ENCODE measurements at regions not wholly inside any gene's neighbourhood (a gene's known extent, or its start where the extent isn't known, plus 50 kb on each side); places are given as distances from the start of the nearest gene placed in this dataset.

DNA sequence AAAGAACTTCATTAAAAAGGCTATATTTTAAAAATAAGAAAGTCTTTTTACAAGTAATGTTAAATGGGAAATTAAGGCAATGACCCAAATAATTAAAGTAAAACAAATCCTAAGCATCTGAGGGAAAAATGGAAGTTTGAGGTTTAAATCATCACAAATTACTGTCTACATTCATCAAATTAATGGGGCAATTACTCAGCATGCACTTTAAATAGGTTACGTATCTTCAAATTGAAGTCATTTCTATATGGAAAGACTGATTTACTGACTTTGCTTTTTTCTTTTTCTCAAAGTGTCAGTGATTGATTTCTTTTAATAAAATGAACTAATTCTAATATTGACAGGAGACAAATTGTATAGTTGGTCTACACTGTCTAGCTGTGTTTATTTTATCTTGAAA lies 1452.3 kb downstream of the NCAM2 start:
- no peak overlapping the region for H3K27ac ChIP-seq (ENCODE audit: low read depth, low read length)
- no peak for DNase-seq (ENCODE audit: low read depth, low spot score)
- no peaks in the 10 kb centered on the region for H3K27me3 ChIP-seq (ENCODE audit: control insufficient read depth, insufficient read depth, low read length)
- ChIA-PET CTCF (no interaction called here), POLR2A (no interaction called here)
- peaks cover 2% of the 10 kb centered on the region; the same call in 1 of the 2 replicates for H3K9me3 ChIP-seq (ENCODE audit: control insufficient read depth, insufficient read depth, low read length)
- no peak overlapping the region for H3K4me3 ChIP-seq (ENCODE audit: low read depth, low read length)
- TF ChIP-seq, protein P1, sequence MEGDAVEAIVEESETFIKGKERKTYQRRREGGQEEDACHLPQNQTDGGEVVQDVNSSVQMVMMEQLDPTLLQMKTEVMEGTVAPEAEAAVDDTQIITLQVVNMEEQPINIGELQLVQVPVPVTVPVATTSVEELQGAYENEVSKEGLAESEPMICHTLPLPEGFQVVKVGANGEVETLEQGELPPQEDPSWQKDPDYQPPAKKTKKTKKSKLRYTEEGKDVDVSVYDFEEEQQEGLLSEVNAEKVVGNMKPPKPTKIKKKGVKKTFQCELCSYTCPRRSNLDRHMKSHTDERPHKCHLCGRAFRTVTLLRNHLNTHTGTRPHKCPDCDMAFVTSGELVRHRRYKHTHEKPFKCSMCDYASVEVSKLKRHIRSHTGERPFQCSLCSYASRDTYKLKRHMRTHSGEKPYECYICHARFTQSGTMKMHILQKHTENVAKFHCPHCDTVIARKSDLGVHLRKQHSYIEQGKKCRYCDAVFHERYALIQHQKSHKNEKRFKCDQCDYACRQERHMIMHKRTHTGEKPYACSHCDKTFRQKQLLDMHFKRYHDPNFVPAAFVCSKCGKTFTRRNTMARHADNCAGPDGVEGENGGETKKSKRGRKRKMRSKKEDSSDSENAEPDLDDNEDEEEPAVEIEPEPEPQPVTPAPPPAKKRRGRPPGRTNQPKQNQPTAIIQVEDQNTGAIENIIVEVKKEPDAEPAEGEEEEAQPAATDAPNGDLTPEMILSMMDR (IDR thresholded peaks at IDR 0.05; ENCODE audit: low read depth, low read length) = no peak

DNA sequence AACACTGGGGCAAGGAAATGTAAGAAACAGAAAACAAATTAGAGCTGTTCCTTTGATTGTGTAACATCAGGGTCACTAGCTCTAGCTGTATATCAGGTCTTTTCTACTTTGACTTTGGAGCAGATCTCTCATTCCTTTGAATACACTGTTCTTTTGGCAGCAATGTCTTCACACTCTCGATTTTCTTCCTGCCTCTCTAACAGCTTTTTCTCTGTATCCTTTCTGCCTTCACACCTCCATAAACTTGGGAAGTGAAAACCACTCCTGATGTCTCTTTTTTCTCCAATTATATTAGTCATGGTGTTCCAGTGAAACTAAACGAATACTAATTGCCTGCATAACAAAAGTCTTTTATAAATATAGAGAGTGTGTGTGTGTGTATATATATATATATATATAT lies 1458.0 kb downstream of the NCAM2 start:
- Histone ChIP-seq H3K9me3 (ENCODE audit: control insufficient read depth, insufficient read depth, low read length) (peaks cover 7% of the 10 kb centered on the region), H3K27ac (ENCODE audit: low read depth, low read length) (no peak overlapping the region), H3K4me3 (ENCODE audit: low read depth, low read length) (no peak overlapping the region), H3K27me3 (ENCODE audit: control insufficient read depth, insufficient read depth, low read length) (no peaks in the 10 kb centered on the region)
- TF ChIP-seq, protein P1 (IDR thresholded peaks at IDR 0.05; ENCODE audit: low read depth, low read length) = no peak
- POLR2A ChIA-PET = no interaction called here
- no peak for DNase-seq (ENCODE audit: low read depth, low spot score)
- CTCF ChIA-PET = no interaction called here

DNA sequence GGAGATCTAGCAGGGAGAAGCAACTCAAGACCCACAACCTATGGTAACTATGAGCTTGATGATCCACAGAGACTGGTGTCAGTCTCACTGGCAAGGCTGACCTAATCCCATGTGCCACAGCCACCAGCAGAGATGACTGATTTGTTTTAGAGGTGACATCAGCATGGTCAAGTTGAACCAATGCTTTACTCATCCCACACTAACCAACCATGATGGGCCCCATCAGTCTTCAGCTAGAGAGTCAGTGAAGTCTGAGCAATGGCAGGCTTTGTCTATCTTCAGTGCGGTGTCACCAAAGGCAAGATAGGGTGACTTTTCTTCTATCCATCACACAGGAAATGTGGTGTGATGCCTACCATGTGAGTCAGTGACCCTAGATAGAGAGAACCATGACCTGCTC lies 1470.7 kb downstream of the NCAM2 start:
- Histone ChIP-seq H3K4me3 (ENCODE audit: low read depth, low read length) (no peak overlapping the region), H3K27me3 (ENCODE audit: control insufficient read depth, insufficient read depth, low read length) (no peaks in the 10 kb centered on the region), H3K9me3 (ENCODE audit: control insufficient read depth, insufficient read depth, low read length) (peaks cover 22% of the 10 kb centered on the region), H3K27ac (ENCODE audit: low read depth, low read length) (no peak overlapping the region)
- TF ChIP-seq, protein P1 (IDR thresholded peaks at IDR 0.05; ENCODE audit: low read depth, low read length) = no peak
- ChIA-PET POLR2A (no interaction called here), CTCF (no interaction called here)
- DNase-seq (ENCODE audit: low read depth, low spot score) = no peak

DNA sequence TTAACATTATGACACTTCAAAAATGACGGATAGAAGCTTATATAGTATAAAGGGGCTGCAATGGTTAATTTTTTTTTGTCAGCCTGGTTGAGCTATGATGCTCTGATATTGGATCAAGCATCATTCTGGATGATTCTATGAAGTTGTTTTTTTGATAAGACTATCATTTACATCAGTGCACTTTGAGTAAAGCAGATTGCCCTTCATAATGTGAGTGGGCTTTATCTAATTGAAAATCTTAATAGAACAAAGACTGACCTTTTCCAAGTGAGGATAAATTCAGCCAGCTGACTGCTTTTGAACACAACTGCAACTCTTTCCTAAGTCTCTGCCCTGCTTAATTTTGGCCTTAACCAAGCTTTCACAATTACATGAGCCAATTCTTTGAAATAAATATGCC lies 1476.2 kb downstream of the NCAM2 start:
- CTCF ChIA-PET = no interaction called here
- POLR2A ChIA-PET = no interaction called here
- Histone ChIP-seq H3K27me3 (ENCODE audit: control insufficient read depth, insufficient read depth, low read length) (no peaks in the 10 kb centered on the region), H3K9me3 (ENCODE audit: control insufficient read depth, insufficient read depth, low read length) (peaks cover 19% of the 10 kb centered on the region), H3K27ac (ENCODE audit: low read depth, low read length) (no peak overlapping the region), H3K4me3 (ENCODE audit: low read depth, low read length) (no peak overlapping the region)
- TF ChIP-seq, protein P1 (IDR thresholded peaks at IDR 0.05; ENCODE audit: low read depth, low read length) = no peak
- DNase-seq (ENCODE audit: low read depth, low spot score) = no peak

DNA sequence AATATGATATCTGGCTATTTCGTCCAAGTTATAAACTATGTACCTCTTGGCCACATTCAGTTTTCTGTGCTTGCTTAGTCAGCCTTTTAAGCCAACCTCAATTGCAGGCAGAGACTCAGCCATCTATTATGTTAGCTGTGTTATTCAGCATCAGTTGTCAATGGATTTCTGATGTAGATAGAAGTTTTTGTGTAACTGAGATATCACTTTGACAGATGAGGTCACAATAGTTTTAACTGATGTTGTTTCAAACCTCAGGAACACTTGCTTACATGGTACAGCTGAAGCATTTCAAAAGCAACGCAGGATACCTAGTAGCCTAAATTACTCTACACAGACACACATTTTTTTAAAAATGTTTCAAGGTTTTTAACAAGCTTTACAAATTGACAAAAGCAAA lies 1478.0 kb downstream of the NCAM2 start:
- POLR2A ChIA-PET = no interaction called here
- no peak overlapping the region for H3K27ac ChIP-seq (ENCODE audit: low read depth, low read length)
- TF ChIP-seq, protein P1 (IDR thresholded peaks at IDR 0.05; ENCODE audit: low read depth, low read length) = no peak
- peaks cover 19% of the 10 kb centered on the region for H3K9me3 ChIP-seq (ENCODE audit: control insufficient read depth, insufficient read depth, low read length)
- DNase-seq (ENCODE audit: low read depth, low spot score) = no peak
- H3K27me3 ChIP-seq (ENCODE audit: control insufficient read depth, insufficient read depth, low read length) = no peaks in the 10 kb centered on the region
- H3K4me3 ChIP-seq (ENCODE audit: low read depth, low read length) = no peak overlapping the region
- CTCF ChIA-PET = no interaction called here

Data from AG04450 (cell line).